ENCODE measurements at regions not wholly inside any gene's neighbourhood (a gene's known extent, or its start where the extent isn't known, plus 50 kb on each side); places are given as distances from the start of the nearest gene placed in this dataset.

- Histone ChIP-seq H3K4me1 (ENCODE audit: control insufficient read depth, insufficient read depth, low read length) (0 out of 2 replicates have a peak, but pooled peaks cover 2% of the 10 kb centered on the region), H3K9me3 (ENCODE audit: control insufficient read depth, insufficient read depth, low read depth, low read length) (no peaks in the 10 kb centered on the region), H3K27ac (ENCODE audit: extremely low read depth, low read depth, low read length) (no peak overlapping the region), H3K36me3 (ENCODE audit: control insufficient read depth in 2 of 2, insufficient read depth in 1 of 2, low read length in 2 of 2) (no peaks in the 10 kb centered on the region), H3K4me3 (ENCODE audit: low read depth, low read length) (no peak overlapping the region)
- ChIA-PET CTCF (no interaction called here), POLR2A (no interaction called here)
- TF ChIP-seq ZFP37 (tag by site-specific recombination; IDR thresholded peaks at IDR 0.05) = no peak
- TF ChIP-seq ZNF521 (tag by site-specific recombination; IDR thresholded peaks at IDR 0.05) = no peak
- no peak for TF ChIP-seq ZXDB (tag by site-specific recombination; IDR thresholded peaks at IDR 0.05)
- TF ChIP-seq ZSCAN5A (tag by site-specific recombination; IDR thresholded peaks at IDR 0.05) = no peak
- no peak for TF ChIP-seq ZNF19 (tag by site-specific recombination; IDR thresholded peaks at IDR 0.05; ENCODE audit: low read depth)
- TF ChIP-seq ZNF133 (tag by site-specific recombination; IDR thresholded peaks at IDR 0.05) = no peak
- no peak for TF ChIP-seq REPIN1 (tag by site-specific recombination; IDR thresholded peaks at IDR 0.05; ENCODE audit: low read depth)
- TF ChIP-seq ZNF341 (tag by site-specific recombination; IDR thresholded peaks at IDR 0.05; ENCODE audit: low read depth) = no peak
- TF ChIP-seq ATF2 (tag by site-specific recombination; IDR thresholded peaks at IDR 0.05; ENCODE audit: low read depth) = peak; percentile 68
- TF ChIP-seq KLF8 (tag by site-specific recombination; IDR thresholded peaks at IDR 0.05) = no peak
- TF ChIP-seq KLF1 (tag by site-specific recombination; IDR thresholded peaks at IDR 0.05) = no peak
- no peak for TF ChIP-seq GLIS2 (tag by site-specific recombination; IDR thresholded peaks at IDR 0.05)
- TF ChIP-seq ZNF473 (tag by site-specific recombination; IDR thresholded peaks at IDR 0.05) = no peak
- peak; percentile 19; the same call in 1 of the 2 replicates for TF ChIP-seq ZNF629 (tag by site-specific recombination; IDR thresholded peaks at IDR 0.05)
- TF ChIP-seq ZNF266 (tag by site-specific recombination; IDR thresholded peaks at IDR 0.05; ENCODE audit: low read depth) = no peak
- TF ChIP-seq IKZF3 (tag by site-specific recombination; IDR thresholded peaks at IDR 0.05) = no peak
- no peak for TF ChIP-seq GLI4 (tag by site-specific recombination; IDR thresholded peaks at IDR 0.05)
Observed at GRCh38 chr6:14444295-14444972, 326.9 kb downstream of the CD83 start.

- ChIA-PET POLR2A (no interaction called here), CTCF (interaction anchor here (1.1 kb wide), 1 partner anchor 992 kb away, joined by 3 read pairs; no protein-coding TSS in a partner anchor)
- H3K9me3 ChIP-seq (ENCODE audit: control insufficient read depth, insufficient read depth, low read depth, low read length) = no peaks in the 10 kb centered on the region
- TF ChIP-seq ZEB2 (tag by site-specific recombination; IDR thresholded peaks at IDR 0.05) = no peak
- no peak for TF ChIP-seq ZNF121 (tag by site-specific recombination; IDR thresholded peaks at IDR 0.05)
- no peak for TF ChIP-seq PRDM1 (tag by site-specific recombination; IDR thresholded peaks at IDR 0.05)
- TF ChIP-seq HOXD13 (CRISPR knock-in tag; IDR thresholded peaks at IDR 0.05; ENCODE audit: borderline replicate concordance) = no peak
- no peak for TF ChIP-seq TCF7L2 (IDR thresholded peaks at IDR 0.05; ENCODE audit: borderline replicate concordance, low read depth, low read length)
- no peak for TF ChIP-seq ZNF785 (tag by site-specific recombination; IDR thresholded peaks at IDR 0.05)
- TF ChIP-seq SALL2 (tag by site-specific recombination; IDR thresholded peaks at IDR 0.05; ENCODE audit: borderline replicate concordance) = no peak
- no peak for TF ChIP-seq ZNF112 (tag by site-specific recombination; IDR thresholded peaks at IDR 0.05)
- no peak for TF ChIP-seq ZNF658 (tag by site-specific recombination; IDR thresholded peaks at IDR 0.05)
- TF ChIP-seq ZNF837 (tag by site-specific recombination; IDR thresholded peaks at IDR 0.05) = no peak
- TF ChIP-seq ZNF16 (tag by site-specific recombination; IDR thresholded peaks at IDR 0.05; ENCODE audit: low read depth) = no peak
- TF ChIP-seq ZNF704 (tag by site-specific recombination; IDR thresholded peaks at IDR 0.05) = no peak
- TF ChIP-seq ZFHX2 (tag by site-specific recombination; conservative IDR thresholded peaks at IDR 0.05) = no peak
- no peak for TF ChIP-seq KLF16 (tag by site-specific recombination; IDR thresholded peaks at IDR 0.05)
- no peak for TF ChIP-seq ZNF660 (tag by site-specific recombination; IDR thresholded peaks at IDR 0.05)
- TF ChIP-seq ZNF558 (tag by site-specific recombination; IDR thresholded peaks at IDR 0.05) = no peak
- no peak for TF ChIP-seq ZNF776 (tag by site-specific recombination; IDR thresholded peaks at IDR 0.05; ENCODE audit: borderline replicate concordance)
- peaks cover 4% of the 10 kb centered on the region; the same call in 1 of the 2 replicates for H3K4me1 ChIP-seq (ENCODE audit: control insufficient read depth, insufficient read depth, low read length)
- no peak overlapping the region for H3K4me3 ChIP-seq (ENCODE audit: low read depth, low read length)
- H3K27ac ChIP-seq (ENCODE audit: extremely low read depth, low read depth, low read length) = no peak overlapping the region
- no peaks in the 10 kb centered on the region for H3K36me3 ChIP-seq (ENCODE audit: control insufficient read depth in 2 of 2, insufficient read depth in 1 of 2, low read length in 2 of 2)
Observed at GRCh38 chr6:14447240-14447639, 329.7 kb downstream of the CD83 start.
